K562 (cell line): ENCODE measurements at regions not wholly inside any gene's neighbourhood (a gene's known extent, or its start where the extent isn't known, plus 50 kb on each side); places are given as distances from the start of the nearest gene placed in this dataset.

Experiments
- EP300 ChIP-seq: IDR thresholded peaks from 2 replicates; pipeline ENCODE4 v1.6.1; 2012; ENCODE audit warnings: low read length, improper control_type of control experiment
- FOXM1 ChIP-seq, 2 experiments: fragments of 450-650 bp in 1 of 2; sonication (generic) in 1 of 2; formaldehyde crosslinking in 1 of 2; IDR thresholded peaks; 2 replicates each; pipeline versions ENCODE4 v1.6.1 to v1.9.0; 2017 to 2022; ENCODE audit warnings: low read depth in 2 of 2, mild to moderate bottlenecking in 2 of 2, missing genetic modification reagents in 1 of 2, moderate library complexity in 1 of 2
- KAT2B ChIP-seq: IDR thresholded peaks from one replicate; pipeline ENCODE4 v1.6.1; 2012; ENCODE audit warnings: low read depth, mild to moderate bottlenecking, control low read depth, inconsistent platforms, low read length, moderate library complexity
- MAFK ChIP-seq: IDR thresholded peaks from 2 replicates; pipeline ENCODE4 v1.6.1; 2011; ENCODE audit warnings: low read length, improper control_type of control experiment
- MXI1 ChIP-seq: IDR thresholded peaks from 2 replicates; pipeline ENCODE4 v1.6.1; 2011; ENCODE audit warnings: low read depth, mild to moderate bottlenecking, improper control_type of control experiment, low read length
- PML ChIP-seq: IDR thresholded peaks from 2 replicates; pipeline ENCODE4 v1.6.1; 2012; ENCODE audit warnings: low read length, inconsistent platforms
- POLR2A ChIP-seq: fragments of 450-650 bp; conservative IDR thresholded peaks from 2 replicates; pipeline ENCODE4 v1.6.1; 2016
- POLR2AphosphoS5 ChIP-seq: IDR thresholded peaks from 2 replicates; pipeline ENCODE4 v1.6.1; 2011; ENCODE audit warnings: mild to moderate bottlenecking, low read depth, low read length, moderate library complexity; ENCODE audit not compliant: control insufficient read depth, insufficient read depth
- SIN3A ChIP-seq, 2 experiments: fragments of 150-350 bp in 1 of 2; IDR thresholded peaks; 2 replicates each; pipeline ENCODE4 v1.6.1; 2011 to 2016; ENCODE audit warnings: borderline replicate concordance in 2 of 2, low read depth in 2 of 2, low read length in 2 of 2, mild to moderate bottlenecking in 2 of 2, moderate library complexity in 2 of 2; ENCODE audit not compliant: control insufficient read depth in 1 of 2
- TF ChIP-seq, protein P1 (sequence below), 3 experiments: IDR thresholded peaks in 2 of 3; conservative IDR thresholded peaks in 1 of 3; 2 replicates each; pipeline ENCODE4 v1.5.1; 2011 to 2012; ENCODE audit warnings: low read length in 3 of 3, mild to moderate bottlenecking in 3 of 3, control low read depth in 2 of 3, improper control_type of control experiment in 1 of 3, inconsistent platforms in 1 of 3, low read depth in 1 of 3, mixed read lengths in 1 of 3, moderate library complexity in 1 of 3; ENCODE audit not compliant: insufficient read depth in 2 of 3
- TF ChIP-seq, protein P2 (sequence below): sonication (generic); formaldehyde crosslinking; IDR thresholded peaks from 2 replicates; pipeline ENCODE4 v1.8.0; 2022; ENCODE audit warnings: missing genetic modification reagents, mild to moderate bottlenecking, borderline replicate concordance
- TF ChIP-seq, protein P3 (sequence below): fragments of 450-650 bp; formaldehyde crosslinking; IDR thresholded peaks from 2 replicates; pipeline ENCODE4 v1.4.0; 2020; ENCODE audit warnings: mild to moderate bottlenecking, mixed read lengths
- TF ChIP-seq, protein P4 (sequence below): fragments of 250-450 bp; sonication (Bioruptor Pico); IDR thresholded peaks from 2 replicates; pipeline ENCODE4 v1.8.0; 2022; ENCODE audit warnings: moderate library complexity, mild to moderate bottlenecking, inconsistent platforms
- TF ChIP-seq, protein P5 (sequence below): fragments of 250-450 bp; sonication (Bioruptor Pico); IDR thresholded peaks from 2 replicates; pipeline ENCODE4 v1.5.1; 2021; ENCODE audit warnings: mild to moderate bottlenecking

DNA sequence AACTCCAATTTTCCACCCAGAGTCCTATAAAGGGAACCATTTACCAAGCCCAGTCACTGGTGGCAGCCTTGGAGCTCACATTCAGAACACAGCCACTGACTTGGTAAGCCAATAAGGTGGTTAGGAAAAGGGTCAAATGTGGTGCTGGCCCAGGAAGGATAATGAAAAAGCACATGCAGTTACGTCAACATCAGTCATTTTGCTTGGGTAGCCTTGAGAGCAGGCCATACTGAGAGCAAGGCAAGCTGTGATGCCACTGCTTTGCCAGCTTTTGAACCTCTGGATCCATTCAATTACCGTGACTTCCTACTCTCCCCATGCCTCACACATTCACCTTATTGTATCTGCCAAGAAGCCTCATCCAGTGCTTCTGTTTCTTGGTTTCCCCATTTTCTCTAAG, 253.6 kb downstream of the OPA1 start:
- TF ChIP-seq, protein P1, sequence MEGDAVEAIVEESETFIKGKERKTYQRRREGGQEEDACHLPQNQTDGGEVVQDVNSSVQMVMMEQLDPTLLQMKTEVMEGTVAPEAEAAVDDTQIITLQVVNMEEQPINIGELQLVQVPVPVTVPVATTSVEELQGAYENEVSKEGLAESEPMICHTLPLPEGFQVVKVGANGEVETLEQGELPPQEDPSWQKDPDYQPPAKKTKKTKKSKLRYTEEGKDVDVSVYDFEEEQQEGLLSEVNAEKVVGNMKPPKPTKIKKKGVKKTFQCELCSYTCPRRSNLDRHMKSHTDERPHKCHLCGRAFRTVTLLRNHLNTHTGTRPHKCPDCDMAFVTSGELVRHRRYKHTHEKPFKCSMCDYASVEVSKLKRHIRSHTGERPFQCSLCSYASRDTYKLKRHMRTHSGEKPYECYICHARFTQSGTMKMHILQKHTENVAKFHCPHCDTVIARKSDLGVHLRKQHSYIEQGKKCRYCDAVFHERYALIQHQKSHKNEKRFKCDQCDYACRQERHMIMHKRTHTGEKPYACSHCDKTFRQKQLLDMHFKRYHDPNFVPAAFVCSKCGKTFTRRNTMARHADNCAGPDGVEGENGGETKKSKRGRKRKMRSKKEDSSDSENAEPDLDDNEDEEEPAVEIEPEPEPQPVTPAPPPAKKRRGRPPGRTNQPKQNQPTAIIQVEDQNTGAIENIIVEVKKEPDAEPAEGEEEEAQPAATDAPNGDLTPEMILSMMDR (IDR thresholded peaks at IDR 0.05 in 2 of 3, conservative IDR thresholded peaks at IDR 0.05 in 1 of 3; ENCODE audit: insufficient read depth in 2 of 3, low read depth in 1 of 3, low read length in 3 of 3): no peak
- TF ChIP-seq FOXM1 (IDR thresholded peaks at IDR 0.05; ENCODE audit: low read depth) (no peak), FOXM1 (CRISPR knock-in tag; IDR thresholded peaks at IDR 0.05; ENCODE audit: low read depth) (no peak), POLR2A (no peak), EP300 (no peak), POLR2AphosphoS5 (no peak), KAT2B (no peak), MAFK (no peak), PML (no peak), MXI1 (no peak), SIN3A (IDR thresholded peaks at IDR 0.05; ENCODE audit: borderline replicate concordance in 2 of 2, control insufficient read depth in 1 of 2, low read depth in 2 of 2, low read length in 2 of 2) (no peak)
- TF ChIP-seq, protein P2, sequence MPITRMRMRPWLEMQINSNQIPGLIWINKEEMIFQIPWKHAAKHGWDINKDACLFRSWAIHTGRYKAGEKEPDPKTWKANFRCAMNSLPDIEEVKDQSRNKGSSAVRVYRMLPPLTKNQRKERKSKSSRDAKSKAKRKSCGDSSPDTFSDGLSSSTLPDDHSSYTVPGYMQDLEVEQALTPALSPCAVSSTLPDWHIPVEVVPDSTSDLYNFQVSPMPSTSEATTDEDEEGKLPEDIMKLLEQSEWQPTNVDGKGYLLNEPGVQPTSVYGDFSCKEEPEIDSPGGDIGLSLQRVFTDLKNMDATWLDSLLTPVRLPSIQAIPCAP (CRISPR knock-in tag): no peak
- TF ChIP-seq, protein P3, sequence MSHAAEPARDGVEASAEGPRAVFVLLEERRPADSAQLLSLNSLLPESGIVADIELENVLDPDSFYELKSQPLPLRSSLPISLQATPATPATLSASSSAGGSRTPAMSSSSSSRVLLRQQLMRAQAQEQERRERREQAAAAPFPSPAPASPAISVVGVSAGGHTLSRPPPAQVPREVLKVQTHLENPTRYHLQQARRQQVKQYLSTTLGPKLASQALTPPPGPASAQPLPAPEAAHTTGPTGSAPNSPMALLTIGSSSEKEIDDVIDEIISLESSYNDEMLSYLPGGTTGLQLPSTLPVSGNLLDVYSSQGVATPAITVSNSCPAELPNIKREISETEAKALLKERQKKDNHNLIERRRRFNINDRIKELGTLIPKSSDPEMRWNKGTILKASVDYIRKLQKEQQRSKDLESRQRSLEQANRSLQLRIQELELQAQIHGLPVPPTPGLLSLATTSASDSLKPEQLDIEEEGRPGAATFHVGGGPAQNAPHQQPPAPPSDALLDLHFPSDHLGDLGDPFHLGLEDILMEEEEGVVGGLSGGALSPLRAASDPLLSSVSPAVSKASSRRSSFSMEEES (CRISPR knock-in tag): no peak
- TF ChIP-seq, protein P4, sequence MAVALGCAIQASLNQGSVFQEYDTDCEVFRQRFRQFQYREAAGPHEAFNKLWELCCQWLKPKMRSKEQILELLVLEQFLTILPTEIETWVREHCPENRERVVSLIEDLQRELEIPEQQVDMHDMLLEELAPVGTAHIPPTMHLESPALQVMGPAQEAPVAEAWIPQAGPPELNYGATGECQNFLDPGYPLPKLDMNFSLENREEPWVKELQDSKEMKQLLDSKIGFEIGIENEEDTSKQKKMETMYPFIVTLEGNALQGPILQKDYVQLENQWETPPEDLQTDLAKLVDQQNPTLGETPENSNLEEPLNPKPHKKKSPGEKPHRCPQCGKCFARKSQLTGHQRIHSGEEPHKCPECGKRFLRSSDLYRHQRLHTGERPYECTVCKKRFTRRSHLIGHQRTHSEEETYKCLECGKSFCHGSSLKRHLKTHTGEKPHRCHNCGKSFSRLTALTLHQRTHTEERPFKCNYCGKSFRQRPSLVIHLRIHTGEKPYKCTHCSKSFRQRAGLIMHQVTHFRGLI: no peak
- TF ChIP-seq, protein P5, sequence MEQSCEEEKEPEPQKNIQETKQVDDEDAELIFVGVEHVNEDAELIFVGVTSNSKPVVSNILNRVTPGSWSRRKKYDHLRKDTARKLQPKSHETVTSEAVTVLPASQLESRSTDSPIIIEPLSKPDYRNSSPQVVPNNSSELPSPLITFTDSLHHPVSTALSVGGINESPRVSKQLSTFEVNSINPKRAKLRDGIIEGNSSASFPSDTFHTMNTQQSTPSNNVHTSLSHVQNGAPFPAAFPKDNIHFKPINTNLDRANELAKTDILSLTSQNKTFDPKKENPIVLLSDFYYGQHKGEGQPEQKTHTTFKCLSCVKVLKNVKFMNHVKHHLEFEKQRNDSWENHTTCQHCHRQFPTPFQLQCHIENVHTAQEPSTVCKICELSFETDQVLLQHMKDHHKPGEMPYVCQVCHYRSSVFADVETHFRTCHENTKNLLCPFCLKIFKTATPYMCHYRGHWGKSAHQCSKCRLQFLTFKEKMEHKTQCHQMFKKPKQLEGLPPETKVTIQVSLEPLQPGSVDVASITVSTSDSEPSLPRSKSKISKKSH (CRISPR knock-in tag): no peak
